NCI-H2081 (cell line): ENCODE measurements at regions not wholly inside any gene's neighbourhood (a gene's known extent, or its start where the extent isn't known, plus 50 kb on each side); places are given as distances from the start of the nearest gene placed in this dataset.

ENCODE experiments used
- DNase-seq, 2 experiments: peaks; one replicate each; lab custom pipeline; 2025; lab: John Stamatoyannopoulos, UW

GRCh38 chr5:1706021-1706420, 93.6 kb downstream of the MRPL36 start:
- DNase-seq: no peak

GRCh38 chr5:1704676-1705075, 95.0 kb downstream of the MRPL36 start:
- no peak for DNase-seq

- no peak for DNase-seq
Measured at GRCh38 chr5:1704266-1704665, 95.4 kb downstream of the MRPL36 start.

GRCh38 chr5:1703352-1704050, 96.1 kb downstream of the MRPL36 start:
- DNase-seq: no peak

GRCh38 chr5:1702318-1702717, 97.3 kb downstream of the MRPL36 start:
- no peak for DNase-seq

- no peak for DNase-seq
Measured at GRCh38 chr5:1701884-1702283, 97.8 kb downstream of the MRPL36 start.

- DNase-seq: no peak
Measured at GRCh38 chr5:1701216-1701864, 98.3 kb downstream of the MRPL36 start.

- no peak for DNase-seq
Measured at GRCh38 chr5:1699394-1699793, 100.2 kb downstream of the MRPL36 start.

- DNase-seq: no peak
Measured at GRCh38 chr5:1698589-1699316, 100.9 kb downstream of the MRPL36 start.

- DNase-seq: no peak
Measured at GRCh38 chr5:1692381-1692780, 107.3 kb downstream of the MRPL36 start.

GRCh38 chr5:1687301-1687970, 112.2 kb downstream of the MRPL36 start:
- no peak for DNase-seq

- DNase-seq: no peak
Measured at GRCh38 chr5:1686016-1686802, 113.4 kb downstream of the MRPL36 start.

- DNase-seq: peak in 1 of 2 experiments; percentile 24
Measured at GRCh38 chr5:1685066-1685465, 114.6 kb downstream of the MRPL36 start.

- DNase-seq: no peak
Measured at GRCh38 chr5:1681955-1682354, 117.7 kb downstream of the MRPL36 start.

GRCh38 chr5:1673042-1673677, 126.5 kb downstream of the MRPL36 start:
- DNase-seq: no peak

GRCh38 chr5:1672396-1672795, 127.2 kb downstream of the MRPL36 start:
- DNase-seq: no peak

GRCh38 chr5:1671351-1671750, 128.3 kb downstream of the MRPL36 start:
- DNase-seq: no peak

- DNase-seq: no peak
Measured at GRCh38 chr5:1670351-1670750, 129.3 kb downstream of the MRPL36 start.

- DNase-seq: no peak
Measured at GRCh38 chr5:1669276-1670155, 130.1 kb downstream of the MRPL36 start.

GRCh38 chr5:1668141-1668721, 131.4 kb downstream of the MRPL36 start:
- no peak for DNase-seq
